GM18517 (cell line): ENCODE measurements at regions not wholly inside any gene's neighbourhood (a gene's known extent, or its start where the extent isn't known, plus 50 kb on each side); places are given as distances from the start of the nearest gene placed in this dataset.

Source experiments
- ATAC-seq: cut with Tn5 transposase; IDR thresholded peaks from one replicate; pipeline ENCODE4 v1.9.1; 2021; ENCODE audit warnings: mild to moderate bottlenecking, moderate library complexity; ENCODE audit not compliant: unreplicated experiment

DNA sequence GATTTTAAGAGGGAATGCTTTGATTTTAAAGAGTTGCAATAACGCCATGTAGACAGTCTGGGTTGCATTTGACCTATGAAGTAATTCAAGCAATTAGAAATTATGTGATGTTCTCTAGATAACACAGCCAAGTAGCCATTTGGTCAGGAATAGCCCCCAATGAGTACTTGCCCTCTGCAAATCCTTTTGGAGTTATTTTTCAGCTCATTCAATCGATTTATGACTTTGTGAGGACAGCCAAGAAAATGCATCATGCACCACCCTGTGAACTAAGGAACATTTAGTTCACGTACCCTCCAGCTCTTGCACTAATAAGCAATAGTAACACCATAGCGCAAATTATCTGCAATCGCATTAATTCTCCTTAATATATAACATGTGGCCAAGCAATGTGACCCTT lies 552.6 kb upstream of the INTU start:
- ATAC-seq, result no peak

DNA sequence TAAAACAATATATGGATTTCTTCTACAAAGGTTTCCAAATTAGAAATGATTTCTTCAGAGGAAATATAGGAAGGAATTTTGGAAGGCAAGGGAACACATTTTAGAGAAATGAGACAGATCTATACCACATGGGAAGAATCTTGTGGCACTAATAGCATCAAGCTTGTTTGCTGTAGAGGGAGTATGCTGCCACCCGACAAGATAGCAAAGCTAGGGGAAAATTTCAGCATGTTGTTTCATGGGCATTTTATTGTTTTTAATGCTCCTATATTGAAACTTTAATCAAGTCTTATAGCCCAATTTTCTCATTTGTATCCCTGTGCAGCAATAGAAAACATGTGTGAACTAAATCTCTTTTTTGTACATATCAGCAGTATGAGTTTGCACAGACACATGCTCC lies 551.7 kb upstream of the INTU start:
- no peak for ATAC-seq

DNA sequence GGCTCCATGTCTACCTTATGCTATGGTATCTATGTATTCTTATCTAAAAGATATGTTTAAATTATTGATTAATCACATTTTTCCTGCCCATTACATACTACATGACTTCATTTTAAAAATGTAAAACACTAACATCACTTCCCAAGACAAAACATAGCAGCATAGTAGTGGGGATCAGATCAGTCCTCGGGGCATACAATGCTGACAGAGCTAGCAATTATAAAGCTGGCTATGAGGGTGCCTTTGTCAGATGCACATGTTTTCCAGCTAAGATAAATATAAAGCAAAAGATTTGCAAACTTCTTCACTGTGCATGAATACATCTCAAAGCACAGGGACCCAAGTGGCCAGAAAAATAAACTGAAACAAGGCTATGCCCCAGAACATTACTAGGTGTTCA lies 549.8 kb upstream of the INTU start:
- no peak for ATAC-seq

DNA sequence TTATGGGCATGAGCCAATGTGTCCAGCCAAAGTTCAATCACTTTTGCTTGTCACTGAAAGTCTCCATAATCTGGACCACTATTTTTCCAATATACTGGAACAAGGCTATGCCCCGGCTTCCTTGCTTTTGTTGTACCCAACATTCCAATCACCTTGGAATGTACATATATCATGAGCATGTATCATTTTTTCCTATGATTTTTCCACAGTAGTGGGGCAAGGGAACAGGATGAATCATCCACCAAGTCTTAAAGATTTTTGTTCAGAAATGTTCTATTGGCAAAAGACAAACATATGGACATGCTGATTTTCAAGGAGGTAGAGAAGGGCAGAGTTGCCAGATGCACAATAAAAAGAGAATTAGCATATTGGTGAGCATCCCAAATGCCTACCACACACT lies 548.1 kb upstream of the INTU start:
- no peak for ATAC-seq

DNA sequence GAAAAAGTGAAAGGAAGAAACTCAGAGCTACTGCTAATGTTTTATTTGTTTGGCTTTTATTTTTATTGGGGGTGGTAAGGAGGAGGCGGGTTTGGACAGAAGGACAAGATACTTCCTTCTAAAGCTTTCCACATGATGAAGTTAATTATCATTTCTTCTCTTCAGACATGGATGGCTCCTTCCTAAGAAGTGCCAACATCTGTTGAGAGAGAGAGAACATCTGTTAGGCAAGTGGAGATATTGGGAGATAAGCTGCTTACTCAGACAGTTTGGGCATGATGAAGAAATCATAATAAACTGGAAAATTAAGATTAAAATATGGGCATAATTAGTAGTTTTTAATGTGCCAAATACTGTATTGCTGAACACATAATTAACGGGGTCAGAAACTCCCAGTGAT lies 535.7 kb upstream of the INTU start:
- no peak for ATAC-seq

DNA sequence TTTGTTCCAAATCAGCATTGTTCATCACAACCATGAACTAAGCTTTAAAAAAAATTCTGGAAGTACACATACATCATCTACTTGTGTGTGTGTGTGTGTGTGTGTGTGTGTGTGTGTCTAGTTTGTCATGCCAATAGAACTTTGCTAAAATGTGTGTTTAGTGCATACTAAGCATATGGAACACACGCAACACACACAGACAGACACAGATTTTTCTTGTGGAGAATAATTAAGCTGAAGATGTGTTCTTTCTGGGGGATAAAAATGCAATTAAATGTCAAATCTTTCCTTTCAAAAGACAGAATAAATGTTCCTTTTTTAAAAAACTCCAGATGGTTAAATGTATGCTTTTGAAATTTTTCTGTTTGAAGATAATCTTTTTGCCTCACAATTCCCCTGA lies 530.4 kb upstream of the INTU start:
- ATAC-seq, result no peak

DNA sequence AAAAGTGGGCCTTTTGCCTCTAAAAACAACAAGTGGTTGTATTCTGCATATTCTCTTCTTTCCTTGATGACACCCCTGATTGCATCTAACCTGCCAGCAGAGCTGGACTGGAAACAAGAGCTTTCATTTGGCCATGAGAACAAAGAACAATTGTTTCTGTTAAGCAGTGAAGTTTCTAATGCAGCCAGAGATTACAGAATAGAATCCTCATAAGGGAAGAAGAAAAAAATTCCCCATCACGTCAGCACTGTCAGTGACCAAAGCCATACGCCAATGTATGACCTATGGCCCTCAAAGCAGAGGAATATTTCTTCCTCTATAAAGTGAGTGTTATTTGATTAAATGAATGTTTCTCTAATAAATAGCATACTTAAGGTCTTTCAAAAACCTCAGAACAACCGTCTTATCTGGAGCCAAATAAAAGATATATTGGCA lies 529.1 kb upstream of the INTU start:
- ATAC-seq, result no peak

DNA sequence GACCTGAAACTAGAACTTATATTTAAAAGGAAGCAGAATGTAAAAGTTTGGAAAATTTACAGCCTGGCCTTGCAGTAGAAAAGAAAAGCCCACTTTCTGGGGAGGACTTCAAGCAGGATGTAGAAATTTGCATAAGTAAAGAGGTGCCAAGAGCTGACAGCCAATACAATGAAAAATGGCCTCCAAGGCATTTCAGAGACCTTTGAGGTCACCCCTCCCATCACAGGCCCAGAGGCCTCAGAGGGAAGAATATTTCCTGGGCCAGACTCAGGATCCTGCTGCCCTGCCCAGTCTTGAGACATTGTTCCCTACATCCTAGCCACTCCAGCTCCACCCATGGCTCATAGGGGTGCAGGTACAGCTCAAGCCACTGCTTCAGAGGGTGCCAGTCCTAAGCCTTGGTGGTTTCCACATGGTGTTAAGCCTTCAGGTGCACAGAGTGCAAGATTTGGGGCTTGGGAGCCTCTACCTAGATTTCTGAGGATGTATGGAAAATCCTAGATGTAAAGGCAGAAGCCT lies 518.9 kb upstream of the INTU start:
- no peak for ATAC-seq

DNA sequence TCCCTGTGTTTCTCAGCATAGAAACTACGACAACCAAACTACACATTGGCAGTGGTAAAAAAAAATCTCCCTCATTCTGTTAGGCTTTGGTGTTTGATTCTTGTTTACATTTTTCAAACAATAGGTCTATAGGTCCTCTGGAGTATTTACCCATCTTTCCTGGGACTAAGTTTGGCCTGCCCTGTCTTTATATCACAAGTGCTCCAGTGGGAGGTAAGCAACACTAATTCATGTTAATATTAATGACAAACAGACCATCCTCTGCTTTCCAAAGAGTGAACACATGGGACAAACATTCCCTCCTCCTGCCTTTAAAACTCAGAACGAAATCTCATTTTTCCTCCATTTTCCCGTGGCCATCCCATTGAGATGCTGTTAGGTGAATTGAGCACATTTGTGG lies 514.1 kb upstream of the INTU start:
- no peak for ATAC-seq

DNA sequence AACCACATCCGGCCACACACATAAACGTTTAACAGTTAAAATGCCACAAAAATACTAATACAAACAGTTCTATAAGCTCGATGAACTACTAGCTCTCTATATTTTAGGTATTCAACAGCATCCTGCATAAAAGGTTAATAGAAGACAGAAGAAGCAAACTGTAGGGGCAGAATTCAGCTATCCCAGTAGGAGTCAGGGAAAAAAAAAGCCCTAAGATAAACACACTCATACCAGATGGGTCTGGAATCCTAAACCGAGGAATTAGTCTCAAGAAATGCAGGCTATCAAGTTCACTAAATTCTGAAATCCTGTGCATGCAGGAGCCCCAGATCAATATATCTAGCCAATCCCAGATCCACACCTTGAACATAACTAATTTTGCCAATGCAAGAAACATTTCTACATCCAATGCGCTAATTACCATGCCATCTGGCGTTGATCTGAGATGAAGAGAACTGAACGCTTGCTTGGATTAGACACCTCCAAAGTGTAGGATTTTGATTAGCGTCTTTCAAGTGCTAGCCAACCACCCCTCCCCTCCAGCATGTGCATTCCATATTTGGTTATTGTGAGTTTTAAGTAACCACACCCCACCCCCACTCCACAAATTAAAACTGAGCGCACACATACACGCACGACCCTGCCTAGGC lies 512.2 kb upstream of the INTU start:
- ATAC-seq, result no peak

DNA sequence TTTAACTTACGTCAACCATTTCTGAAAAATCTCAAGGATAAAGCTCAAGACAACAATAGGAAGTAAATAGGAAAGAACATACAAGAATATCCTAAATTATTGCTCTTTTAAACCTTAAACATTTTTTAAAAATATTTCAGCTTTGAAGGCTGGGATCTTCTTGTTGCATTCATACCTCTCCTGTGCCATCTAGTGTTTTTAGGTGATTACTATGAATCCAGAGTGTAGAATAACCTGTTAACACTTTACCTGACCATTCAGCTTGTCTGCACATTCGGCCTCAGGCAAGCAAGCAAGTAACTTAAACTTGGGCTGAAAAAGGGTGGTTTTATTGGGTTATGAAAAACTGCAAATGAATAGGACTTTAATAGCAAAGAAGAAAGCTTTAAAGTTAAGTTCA lies 507.8 kb upstream of the INTU start:
- ATAC-seq, result no peak

DNA sequence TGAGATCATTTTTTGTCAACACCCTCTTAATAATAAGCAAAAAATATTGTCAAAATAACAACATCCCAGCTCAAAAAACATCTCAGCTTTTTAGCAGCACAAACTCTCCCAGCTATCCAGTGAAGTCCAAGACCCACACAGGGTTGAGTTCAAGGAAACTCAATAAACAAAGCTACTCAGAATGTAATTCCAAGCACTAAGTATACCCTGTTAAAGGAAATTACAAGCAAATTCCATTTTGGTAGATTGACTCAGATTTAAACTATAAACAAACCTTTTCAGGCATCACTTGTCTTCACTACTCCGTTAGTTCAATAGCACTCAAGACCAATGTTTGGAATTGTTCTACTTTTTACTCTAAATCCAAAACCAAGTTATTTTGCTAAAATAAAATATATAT lies 506.0 kb upstream of the INTU start:
- ATAC-seq, result no peak

DNA sequence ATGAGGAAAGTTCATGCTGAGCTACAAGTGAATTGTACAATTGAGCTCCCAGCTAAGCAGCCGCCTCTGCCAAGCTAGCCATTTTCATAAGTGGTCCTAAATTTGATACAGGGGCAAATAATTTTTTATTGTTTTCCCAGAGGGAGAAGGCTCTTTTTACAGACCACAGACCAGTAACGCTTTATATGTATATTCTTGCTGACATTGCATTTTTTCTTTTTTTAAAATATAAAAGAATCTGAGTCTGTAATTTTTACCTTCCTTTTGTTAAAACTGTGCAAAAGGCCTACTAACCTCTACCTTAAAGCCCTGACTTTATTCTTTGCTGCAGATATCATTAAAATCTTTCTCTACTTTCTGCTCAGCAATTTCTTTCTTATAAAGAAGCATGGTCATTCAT lies 501.2 kb upstream of the INTU start:
- ATAC-seq, result no peak

DNA sequence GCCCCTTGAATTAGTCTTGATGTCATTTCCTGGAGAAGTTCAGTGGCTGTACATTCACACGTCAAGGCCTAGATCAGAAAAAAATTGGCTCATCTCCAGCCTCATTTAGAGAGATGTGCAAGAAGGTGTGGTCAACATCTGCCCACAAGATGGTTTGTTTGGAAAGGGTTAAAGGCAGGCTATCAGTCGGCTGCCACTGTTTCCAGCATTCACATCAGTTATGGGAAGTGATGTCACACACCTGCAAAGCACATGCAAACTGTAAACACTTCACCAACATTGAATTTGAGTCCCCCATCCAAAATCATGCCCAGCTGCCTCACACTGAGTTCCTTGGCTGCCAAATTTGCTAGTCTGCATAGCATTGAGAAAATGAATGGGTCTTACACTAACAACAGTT lies 498.3 kb upstream of the INTU start:
- ATAC-seq, result no peak

DNA sequence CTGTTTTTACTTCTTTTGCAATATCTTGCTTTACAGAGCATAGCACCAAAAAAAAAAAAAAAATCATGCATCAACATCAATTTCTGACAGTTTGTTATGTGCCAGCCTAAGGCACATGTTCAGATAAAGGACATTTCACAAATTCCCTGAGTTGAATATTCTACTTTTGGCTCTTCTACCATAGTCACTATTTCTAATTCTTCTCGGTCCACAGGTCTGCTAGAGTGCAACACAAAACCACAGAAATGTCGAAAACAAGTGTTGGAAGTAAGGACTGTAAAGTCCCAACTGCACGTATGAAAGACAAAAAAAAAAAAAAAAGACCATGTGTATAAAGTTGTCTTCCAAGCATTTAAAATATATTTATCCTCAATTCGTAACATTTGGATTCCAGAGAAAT lies 494.2 kb upstream of the INTU start:
- ATAC-seq, result no peak

DNA sequence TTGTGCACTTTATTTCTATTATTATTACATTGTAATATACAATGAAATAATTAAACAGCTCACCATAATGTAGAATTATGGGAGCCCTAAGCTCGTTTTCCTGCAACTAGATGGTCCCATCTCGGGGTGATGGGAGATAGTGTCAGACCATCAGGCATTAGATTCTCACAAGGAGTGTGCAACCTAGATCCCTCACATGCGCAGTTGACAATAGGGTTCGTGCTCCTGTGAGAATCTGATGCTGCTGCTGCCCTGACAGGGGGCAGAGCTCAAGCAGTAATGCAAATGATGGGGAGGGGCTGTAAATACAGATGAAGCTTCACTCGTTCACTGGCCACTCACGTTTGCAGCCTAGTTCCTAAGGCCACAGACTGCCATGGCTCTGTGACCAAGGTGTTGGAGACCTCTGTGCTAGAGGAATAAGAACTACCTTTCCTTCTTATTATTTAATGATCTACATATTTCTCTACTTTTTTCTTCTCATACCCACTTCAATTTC lies 492.9 kb upstream of the INTU start:
- ATAC-seq, result no peak

DNA sequence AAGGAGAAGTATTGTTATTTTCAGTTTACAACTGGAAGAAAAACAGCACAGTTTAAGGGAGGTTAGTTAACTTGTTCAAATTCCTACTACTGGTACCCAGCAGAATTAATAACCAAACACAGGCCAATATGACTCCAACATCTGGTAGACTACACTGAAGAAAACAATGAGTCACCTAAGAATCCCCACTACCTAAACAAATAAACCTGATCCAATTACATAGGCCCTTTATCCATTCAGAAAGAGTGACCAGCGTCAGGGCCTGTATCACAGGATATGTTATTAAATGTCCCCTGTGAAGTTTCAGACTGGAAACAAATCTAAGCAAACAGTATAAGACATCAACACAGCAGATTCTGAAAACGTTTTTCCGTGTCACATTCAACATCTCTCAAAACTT lies 492.5 kb upstream of the INTU start:
- no peak for ATAC-seq

DNA sequence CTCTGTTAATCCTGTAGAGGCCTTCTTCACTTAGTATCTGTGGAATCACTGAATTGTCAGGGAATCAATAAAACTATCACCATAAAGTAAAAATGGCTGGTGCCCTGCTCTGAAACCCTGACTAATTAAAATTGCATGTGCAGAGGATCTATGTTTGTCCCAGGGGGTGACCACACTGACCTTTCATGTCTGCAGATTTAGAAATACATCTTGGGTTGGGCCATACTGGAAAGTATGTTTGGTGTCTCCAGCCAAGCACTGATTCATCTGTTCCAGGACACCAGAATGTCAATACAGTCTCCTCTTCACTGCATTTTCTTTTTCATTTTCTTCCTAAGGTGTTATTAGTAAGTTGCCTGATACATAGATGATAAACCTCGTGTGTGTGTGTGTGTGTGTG lies 490.9 kb upstream of the INTU start:
- ATAC-seq, result no peak

DNA sequence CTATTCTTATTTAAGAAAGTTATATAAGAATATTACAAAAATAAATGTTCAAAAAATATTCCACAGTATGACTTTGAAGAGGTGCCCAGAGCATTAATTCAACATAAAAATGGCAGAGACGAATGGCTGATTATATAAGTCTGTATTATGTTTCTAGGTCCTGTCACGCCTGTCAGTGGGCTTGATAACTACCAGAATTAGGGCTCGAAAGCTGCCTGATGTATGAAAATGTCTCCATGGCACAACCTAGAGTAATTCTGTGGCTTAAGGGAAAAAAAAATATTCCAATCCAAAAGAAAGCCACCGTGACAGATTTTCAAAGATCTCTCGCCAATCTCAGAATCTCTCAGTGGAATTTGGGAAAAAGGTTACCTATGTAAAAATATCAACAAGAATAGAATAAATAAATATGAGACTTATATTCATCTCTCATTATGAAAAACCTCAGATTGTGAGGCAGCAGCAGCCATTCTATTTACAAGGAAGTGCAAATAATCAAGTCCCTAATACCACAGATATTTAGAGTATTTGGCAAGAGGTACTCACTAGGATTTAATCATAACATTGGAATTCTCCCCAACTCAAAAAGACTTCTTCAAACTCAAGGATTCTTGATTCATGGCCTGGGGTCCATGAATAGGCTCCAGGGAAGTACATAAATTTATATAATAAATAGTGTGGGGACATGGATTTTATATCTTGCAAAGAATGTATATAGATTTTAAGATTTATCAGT lies 489.1 kb upstream of the INTU start:
- ATAC-seq, result no peak

DNA sequence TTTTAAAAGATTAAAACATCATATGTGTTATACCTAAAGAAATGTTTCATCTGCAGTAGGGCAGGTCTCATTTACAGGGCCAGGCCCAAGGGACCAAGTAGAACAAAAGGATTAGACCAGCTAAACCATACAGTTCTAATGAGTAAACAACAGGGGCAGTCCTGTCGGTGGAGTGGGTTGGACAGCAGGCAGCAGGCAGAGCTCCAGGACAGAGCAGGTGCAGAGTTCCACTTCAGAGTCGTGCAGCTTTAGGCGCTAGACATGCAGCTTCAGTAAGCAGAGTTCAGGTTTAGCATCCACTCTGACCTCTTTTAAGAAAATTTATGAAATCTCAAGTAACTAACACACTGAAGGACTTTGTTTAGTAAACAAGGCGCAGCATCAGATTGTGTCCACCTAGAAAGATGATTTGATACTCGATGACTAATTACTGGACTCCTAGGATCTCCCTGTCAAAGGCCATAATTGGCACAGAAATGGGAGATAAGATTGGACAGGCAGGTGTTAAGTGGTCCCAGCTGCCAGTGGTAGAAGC lies 487.7 kb upstream of the INTU start:
- ATAC-seq, result no peak

DNA sequence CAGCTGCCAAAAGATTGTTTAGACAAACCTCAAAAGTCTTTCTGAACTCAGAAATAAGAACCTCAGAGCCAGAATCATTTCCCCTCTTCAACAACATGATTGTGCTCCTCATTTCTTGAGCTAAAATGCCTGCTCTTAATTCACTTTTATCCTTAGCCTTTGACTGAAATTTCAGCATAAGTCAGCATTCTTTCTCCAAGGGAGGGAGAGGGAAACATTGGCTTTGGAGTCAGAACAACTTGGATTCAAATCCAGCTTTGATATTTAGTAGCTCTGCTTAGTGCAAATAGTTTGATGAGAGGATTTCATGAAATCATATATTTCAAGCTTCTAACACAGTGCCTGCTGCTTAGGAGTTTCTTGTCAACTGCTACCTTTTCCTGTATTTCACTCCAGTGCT lies 484.6 kb upstream of the INTU start:
- no peak for ATAC-seq

DNA sequence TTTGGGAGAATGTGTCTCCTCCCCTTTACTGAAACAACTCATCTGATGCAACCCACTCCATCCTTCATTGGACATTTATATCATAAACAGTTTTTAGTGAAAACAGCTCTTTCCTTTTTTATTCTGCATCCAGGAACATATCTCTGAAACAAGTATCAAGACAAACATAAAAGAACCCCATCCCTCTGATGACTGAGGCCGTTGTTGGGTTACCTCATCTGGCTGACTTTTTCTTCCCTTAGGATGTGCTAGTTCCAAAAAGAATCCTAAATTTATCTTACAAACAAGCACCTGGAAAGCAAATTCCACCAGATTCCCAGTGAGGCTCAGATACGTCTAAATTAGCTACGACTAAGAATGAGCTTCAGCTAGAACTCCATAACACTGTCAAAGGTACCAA lies 483.7 kb upstream of the INTU start:
- ATAC-seq, result no peak
